Osteocyte (in vitro differentiated cells): ENCODE measurements at regions not wholly inside any gene's neighbourhood (a gene's known extent, or its start where the extent isn't known, plus 50 kb on each side); places are given as distances from the start of the nearest gene placed in this dataset.
"Not testable (repeated sequence)": the region's sequence is repeated elsewhere in the genome, so short reads cannot be mapped to it uniquely, and the experiment has no call there.

Experiments used
- DNase-seq: peaks from one replicate; pipeline ENCODE4 v3.0.0; 2021; ENCODE audit warnings: mixed read lengths; ENCODE audit not compliant: unreplicated experiment; ENCODE audit errors: extremely low spot score
- H3K27ac Mint-ChIP-seq: one replicate; pipeline ENCODE4 v1.8.0; 2021; ENCODE audit warnings: mild to moderate bottlenecking, mixed read lengths; ENCODE audit not compliant: unreplicated experiment
- H3K27me3 Mint-ChIP-seq: one replicate; pipeline ENCODE4 v1.8.0; 2021; ENCODE audit warnings: mixed read lengths; ENCODE audit not compliant: unreplicated experiment
- H3K36me3 Mint-ChIP-seq: one replicate; pipeline ENCODE4 v1.8.0; 2021; ENCODE audit warnings: mixed read lengths; ENCODE audit not compliant: unreplicated experiment
- H3K4me1 Mint-ChIP-seq: one replicate; pipeline ENCODE4 v1.8.0; 2021; ENCODE audit warnings: mixed read lengths; ENCODE audit not compliant: unreplicated experiment
- H3K4me3 Mint-ChIP-seq: one replicate; pipeline ENCODE4 v1.8.0; 2021; ENCODE audit warnings: mild to moderate bottlenecking, moderate library complexity, mixed read lengths; ENCODE audit not compliant: unreplicated experiment
- H3K9me3 Mint-ChIP-seq: one replicate; pipeline ENCODE4 v1.8.0; 2021; ENCODE audit warnings: mixed read lengths; ENCODE audit not compliant: unreplicated experiment
- TF ChIP-seq, protein P1 (sequence below): fragments of 200-600 bp; sonication (generic); IDR thresholded peaks from 2 replicates; pipeline ENCODE4 v1.5.0; 2021; ENCODE audit warnings: antibody characterized with exemption, mild to moderate bottlenecking, moderate library complexity

- no peaks in the 10 kb centered on the region for H3K9me3 Mint-ChIP-seq
- DNase-seq = no peak
- H3K4me3 Mint-ChIP-seq = no peak overlapping the region
- H3K36me3 Mint-ChIP-seq = no peaks in the 10 kb centered on the region
- no peaks in the 10 kb centered on the region for H3K4me1 Mint-ChIP-seq
- peaks cover under 1% of the 10 kb centered on the region for H3K27me3 Mint-ChIP-seq
- TF ChIP-seq, protein P1, sequence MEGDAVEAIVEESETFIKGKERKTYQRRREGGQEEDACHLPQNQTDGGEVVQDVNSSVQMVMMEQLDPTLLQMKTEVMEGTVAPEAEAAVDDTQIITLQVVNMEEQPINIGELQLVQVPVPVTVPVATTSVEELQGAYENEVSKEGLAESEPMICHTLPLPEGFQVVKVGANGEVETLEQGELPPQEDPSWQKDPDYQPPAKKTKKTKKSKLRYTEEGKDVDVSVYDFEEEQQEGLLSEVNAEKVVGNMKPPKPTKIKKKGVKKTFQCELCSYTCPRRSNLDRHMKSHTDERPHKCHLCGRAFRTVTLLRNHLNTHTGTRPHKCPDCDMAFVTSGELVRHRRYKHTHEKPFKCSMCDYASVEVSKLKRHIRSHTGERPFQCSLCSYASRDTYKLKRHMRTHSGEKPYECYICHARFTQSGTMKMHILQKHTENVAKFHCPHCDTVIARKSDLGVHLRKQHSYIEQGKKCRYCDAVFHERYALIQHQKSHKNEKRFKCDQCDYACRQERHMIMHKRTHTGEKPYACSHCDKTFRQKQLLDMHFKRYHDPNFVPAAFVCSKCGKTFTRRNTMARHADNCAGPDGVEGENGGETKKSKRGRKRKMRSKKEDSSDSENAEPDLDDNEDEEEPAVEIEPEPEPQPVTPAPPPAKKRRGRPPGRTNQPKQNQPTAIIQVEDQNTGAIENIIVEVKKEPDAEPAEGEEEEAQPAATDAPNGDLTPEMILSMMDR = no peak
- no peak overlapping the region for H3K27ac Mint-ChIP-seq
Measured at GRCh38 chr5:75823811-75824210, 106.6 kb upstream of the POC5 start.

GRCh38 chr5:75818661-75819060 is 101.4 kb upstream of the POC5 start:
- Mint-ChIP-seq H3K9me3 (no peaks in the 10 kb centered on the region), H3K4me3 (no peak overlapping the region), H3K27me3 (peaks cover 3% of the 10 kb centered on the region), H3K36me3 (no peaks in the 10 kb centered on the region), H3K27ac (no peak overlapping the region), H3K4me1 (no peaks in the 10 kb centered on the region)
- DNase-seq = no peak
- TF ChIP-seq, protein P1 = no peak

GRCh38 chr5:75799695-75800094 is 82.5 kb upstream of the POC5 start:
- H3K27me3 Mint-ChIP-seq, DNase-seq, H3K4me1 Mint-ChIP-seq, H3K4me3 Mint-ChIP-seq, H3K36me3 Mint-ChIP-seq, H3K27ac Mint-ChIP-seq: not testable (repeated sequence)
- peaks cover 14% of the 10 kb centered on the region for H3K9me3 Mint-ChIP-seq

DNA sequence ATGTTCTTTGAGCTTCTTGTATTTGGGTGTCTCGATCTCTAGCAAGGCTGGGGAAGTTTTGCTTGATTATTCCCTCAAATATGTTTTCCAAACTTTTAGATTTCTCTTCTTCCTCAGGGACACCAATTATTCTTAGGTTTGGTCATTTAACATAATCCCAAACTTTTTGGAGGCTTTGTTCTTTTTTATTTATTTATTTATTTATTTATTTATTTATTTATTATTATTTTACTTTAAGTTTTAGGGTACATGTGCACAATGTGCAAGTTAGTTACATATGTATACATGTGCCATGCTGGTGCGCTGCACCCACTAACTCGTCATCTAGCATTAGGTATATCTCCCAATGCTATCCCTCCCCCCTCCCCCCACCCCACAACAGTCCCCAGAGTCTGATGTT is 52.1 kb upstream of the POC5 start:
- not testable (repeated sequence) for H3K27ac Mint-ChIP-seq

More for the DNA sequence above, 52.1 kb upstream of the POC5 start:
- not testable (repeated sequence) for H3K36me3 Mint-ChIP-seq, H3K27me3 Mint-ChIP-seq, H3K4me1 Mint-ChIP-seq, H3K4me3 Mint-ChIP-seq, DNase-seq
- H3K9me3 Mint-ChIP-seq = peaks cover 14% of the 10 kb centered on the region
